ENCODE measurements at regions not wholly inside any gene's neighbourhood (a gene's known extent, or its start where the extent isn't known, plus 50 kb on each side); places are given as distances from the start of the nearest gene placed in this dataset.

GRCh38 chr13:39985071-39985470, 329.6 kb downstream of the COG6 start:
- H3K27ac ChIP-seq = no peak overlapping the region
- whole genome bisulfite sequencing, 2 donors = 85 to 88% methylated on average over 4 of the region's 4 CpGs
- intact Hi-C loops (cut with DNase I; ENCODE audit: low total_unique reads) = no loop called here
- no peaks in the 10 kb centered on the region for H3K4me1 ChIP-seq
- no peaks in the 10 kb centered on the region for H3K27me3 ChIP-seq
- TF ChIP-seq POLR2A (IDR thresholded peaks at IDR 0.05) (no peak), CTCF (IDR thresholded peaks at IDR 0.05) (no peak)
- no peak overlapping the region for H3K4me3 ChIP-seq
- no peak for DNase-seq
- H3K9me3 ChIP-seq = no peaks in the 10 kb centered on the region
- H3K36me3 ChIP-seq (ENCODE audit: low read depth, missing control alignments) = no peaks in the 10 kb centered on the region

GRCh38 chr13:39988351-39988750, 332.9 kb downstream of the COG6 start:
- no peak for DNase-seq
- no peaks in the 10 kb centered on the region for H3K9me3 ChIP-seq
- no peak overlapping the region for H3K27ac ChIP-seq
- TF ChIP-seq POLR2A (IDR thresholded peaks at IDR 0.05) (no peak), CTCF (IDR thresholded peaks at IDR 0.05) (no peak)
- 55 to 72% methylated on average over 6 of the region's 6 CpGs for WGBS, 2 donors
- H3K4me1 ChIP-seq = no peaks in the 10 kb centered on the region
- intact Hi-C loops (cut with DNase I; ENCODE audit: low total_unique reads) = no loop called here
- no peaks in the 10 kb centered on the region for H3K36me3 ChIP-seq (ENCODE audit: low read depth, missing control alignments)
- H3K4me3 ChIP-seq = no peak overlapping the region
- no peaks in the 10 kb centered on the region for H3K27me3 ChIP-seq

- Histone ChIP-seq H3K9me3 (no peaks in the 10 kb centered on the region), H3K27ac (no peak overlapping the region), H3K36me3 (ENCODE audit: low read depth, missing control alignments) (no peaks in the 10 kb centered on the region), H3K27me3 (no peaks in the 10 kb centered on the region), H3K4me1 (no peaks in the 10 kb centered on the region), H3K4me3 (no peak overlapping the region)
- 93 to 96% methylated on average over 6 of the region's 6 CpGs for WGBS, 2 donors
- no peak for DNase-seq
- TF ChIP-seq POLR2A (IDR thresholded peaks at IDR 0.05) (no peak), CTCF (IDR thresholded peaks at IDR 0.05) (no peak)
- intact Hi-C loops (cut with DNase I; ENCODE audit: low total_unique reads) = no loop called here
These were observed 342.7 kb downstream of the COG6 start for GRCh38 chr13:39998166-39998565.

- Histone ChIP-seq H3K9me3 (no peaks in the 10 kb centered on the region), H3K36me3 (ENCODE audit: low read depth, missing control alignments) (no peaks in the 10 kb centered on the region), H3K4me1 (no peaks in the 10 kb centered on the region), H3K27ac (no peak overlapping the region), H3K27me3 (no peaks in the 10 kb centered on the region), H3K4me3 (no peak overlapping the region)
- 91 to 93% methylated on average over 5 of the region's 5 CpGs for WGBS, 2 donors
- intact Hi-C loops (cut with DNase I; ENCODE audit: low total_unique reads) = no loop called here
- no peak for TF ChIP-seq CTCF (IDR thresholded peaks at IDR 0.05)
- no peak for DNase-seq
These were observed 346.6 kb downstream of the COG6 start for GRCh38 chr13:40002016-40002415.

- DNase-seq = no peak
- Histone ChIP-seq H3K27me3 (no peaks in the 10 kb centered on the region), H3K9me3 (no peaks in the 10 kb centered on the region), H3K36me3 (ENCODE audit: low read depth, missing control alignments) (no peaks in the 10 kb centered on the region), H3K4me1 (no peaks in the 10 kb centered on the region), H3K4me3 (no peak overlapping the region), H3K27ac (no peak overlapping the region)
- 60 to 64% methylated on average over 2 of the region's 2 CpGs for WGBS, 2 donors
- intact Hi-C loops (cut with DNase I; ENCODE audit: low total_unique reads) = no loop called here
- TF ChIP-seq POLR2A (IDR thresholded peaks at IDR 0.05) = no peak
- TF ChIP-seq CTCF (IDR thresholded peaks at IDR 0.05) = no peak
These were observed 358.1 kb downstream of the COG6 start for GRCh38 chr13:40013554-40013953.
